Fibroblast of lung (primary cell): ENCODE measurements at regions not wholly inside any gene's neighbourhood (a gene's known extent, or its start where the extent isn't known, plus 50 kb on each side); places are given as distances from the start of the nearest gene placed in this dataset.

ENCODE experiments used
- DNase-seq, 2 donors: peaks; one replicate each; pipeline versions ENCODE4 v3.0.0 to v3.0.0-alpha.2; 2010; ENCODE audit warnings: low read depth in 2 of 2
- H2AFZ ChIP-seq: 2 replicates; pipeline ENCODE4 v1.5.1; 2012; ENCODE audit warnings: low read length, control low read depth, inconsistent platforms
- H3K27ac ChIP-seq: 2 replicates; pipeline ENCODE4 v1.5.1; 2011; ENCODE audit warnings: low read length, control low read depth; ENCODE audit not compliant: insufficient read depth
- H3K27me3 ChIP-seq: 2 replicates; pipeline ENCODE4 v1.5.1; 2011; ENCODE audit warnings: mild to moderate bottlenecking, low read length; ENCODE audit not compliant: control insufficient read depth, insufficient read depth
- H3K36me3 ChIP-seq: 2 replicates; pipeline ENCODE4 v1.5.1; 2011; ENCODE audit warnings: low read length; ENCODE audit not compliant: control insufficient read depth, insufficient read depth
- H3K4me1 ChIP-seq: 2 replicates; pipeline ENCODE4 v1.5.1; 2011; ENCODE audit warnings: low read length; ENCODE audit not compliant: control insufficient read depth, insufficient read depth; ENCODE audit errors: extremely low read depth
- H3K4me2 ChIP-seq: 2 replicates; pipeline ENCODE4 v1.5.1; 2011; ENCODE audit warnings: low read length, control low read depth; ENCODE audit not compliant: insufficient read depth; ENCODE audit errors: extremely low read depth
- H3K4me3 ChIP-seq, 4 experiments: fragments of 200-600 bp in 1 of 4; sonication (generic) in 1 of 4; replicated peaks in 1 of 4; 2 replicates each; pipeline ENCODE4 v1.5.1; 2011 to 2016; ENCODE audit warnings: low read length in 4 of 4, low read depth in 3 of 4, mild to moderate bottlenecking in 3 of 4, control low read depth in 2 of 4, inconsistent platforms in 1 of 4, mixed read lengths in 1 of 4; ENCODE audit not compliant: insufficient read depth in 1 of 4; ENCODE audit errors: control extremely low read depth in 1 of 4
- H3K79me2 ChIP-seq: 2 replicates; pipeline ENCODE4 v1.5.1; 2012; ENCODE audit warnings: mild to moderate bottlenecking, low read length, inconsistent platforms; ENCODE audit not compliant: control insufficient read depth, insufficient read depth
- H3K9ac ChIP-seq: 2 replicates; pipeline ENCODE4 v1.5.1; 2011; ENCODE audit warnings: mild to moderate bottlenecking, low read length, control low read depth; ENCODE audit not compliant: insufficient read depth
- H3K9me3 ChIP-seq: 2 replicates; pipeline ENCODE4 v1.5.1; 2012; ENCODE audit warnings: low read depth, low read length; ENCODE audit not compliant: control insufficient read depth, insufficient read depth
- H4K20me1 ChIP-seq: 2 replicates; pipeline ENCODE4 v1.5.1; 2011; ENCODE audit warnings: low read length; ENCODE audit not compliant: control insufficient read depth, insufficient read depth; ENCODE audit errors: extremely low read depth
- EZH2 ChIP-seq: IDR thresholded peaks from 2 replicates; pipeline ENCODE4 v1.5.1; 2012; ENCODE audit warnings: low read length, control low read depth, mild to moderate bottlenecking; ENCODE audit errors: missing control alignments
- TF ChIP-seq, protein P1 (sequence below), 2 donors: IDR thresholded peaks in 1 of 2; conservative IDR thresholded peaks in 1 of 2; 1 replicate in 1 of 2; 2 replicates in 1 of 2; pipeline ENCODE4 v1.5.1; 2011 to 2012; ENCODE audit warnings: low read length in 2 of 2, control low read depth in 1 of 2, inconsistent platforms in 1 of 2, low read depth in 1 of 2, mild to moderate bottlenecking in 1 of 2

DNA sequence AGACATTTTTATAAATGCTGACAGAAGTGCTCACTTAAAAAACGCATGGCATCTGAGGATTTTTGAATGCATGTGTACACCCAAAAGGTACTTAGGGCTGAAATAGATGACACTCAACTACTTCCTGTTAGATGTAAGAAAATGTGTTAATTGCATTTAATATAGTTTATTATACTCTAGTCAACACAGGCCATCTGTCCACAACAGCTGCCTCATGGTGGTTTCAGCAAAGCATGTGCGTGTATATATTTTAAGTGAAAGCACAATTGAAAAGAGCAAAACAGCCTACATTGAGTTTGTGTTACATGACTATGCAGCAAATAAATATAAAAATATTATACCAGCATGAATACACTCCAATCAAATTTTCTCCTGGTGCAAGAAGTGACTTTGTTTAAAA, 1233.0 kb upstream of the EYS start:
- H2AFZ ChIP-seq: no peak overlapping the region
- no peak overlapping the region for H3K27ac ChIP-seq
- H3K36me3 ChIP-seq: no peaks in the 10 kb centered on the region
- no peaks in the 10 kb centered on the region for H4K20me1 ChIP-seq
- TF ChIP-seq, protein P1, sequence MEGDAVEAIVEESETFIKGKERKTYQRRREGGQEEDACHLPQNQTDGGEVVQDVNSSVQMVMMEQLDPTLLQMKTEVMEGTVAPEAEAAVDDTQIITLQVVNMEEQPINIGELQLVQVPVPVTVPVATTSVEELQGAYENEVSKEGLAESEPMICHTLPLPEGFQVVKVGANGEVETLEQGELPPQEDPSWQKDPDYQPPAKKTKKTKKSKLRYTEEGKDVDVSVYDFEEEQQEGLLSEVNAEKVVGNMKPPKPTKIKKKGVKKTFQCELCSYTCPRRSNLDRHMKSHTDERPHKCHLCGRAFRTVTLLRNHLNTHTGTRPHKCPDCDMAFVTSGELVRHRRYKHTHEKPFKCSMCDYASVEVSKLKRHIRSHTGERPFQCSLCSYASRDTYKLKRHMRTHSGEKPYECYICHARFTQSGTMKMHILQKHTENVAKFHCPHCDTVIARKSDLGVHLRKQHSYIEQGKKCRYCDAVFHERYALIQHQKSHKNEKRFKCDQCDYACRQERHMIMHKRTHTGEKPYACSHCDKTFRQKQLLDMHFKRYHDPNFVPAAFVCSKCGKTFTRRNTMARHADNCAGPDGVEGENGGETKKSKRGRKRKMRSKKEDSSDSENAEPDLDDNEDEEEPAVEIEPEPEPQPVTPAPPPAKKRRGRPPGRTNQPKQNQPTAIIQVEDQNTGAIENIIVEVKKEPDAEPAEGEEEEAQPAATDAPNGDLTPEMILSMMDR (conservative IDR thresholded peaks at IDR 0.05 in 1 of 2, IDR thresholded peaks at IDR 0.05 in 1 of 2; ENCODE audit: low read depth in 1 of 2, low read length in 2 of 2): no peak
- no peak for TF ChIP-seq EZH2
- H3K27me3 ChIP-seq: no peaks in the 10 kb centered on the region
- H3K4me3 ChIP-seq: no peak overlapping the region
- DNase-seq: no peak
- H3K4me2 ChIP-seq: no peak overlapping the region
- no peaks in the 10 kb centered on the region for H3K79me2 ChIP-seq
- H3K4me1 ChIP-seq: no peaks in the 10 kb centered on the region
- no peaks in the 10 kb centered on the region for H3K9me3 ChIP-seq
- no peak overlapping the region for H3K9ac ChIP-seq

DNA sequence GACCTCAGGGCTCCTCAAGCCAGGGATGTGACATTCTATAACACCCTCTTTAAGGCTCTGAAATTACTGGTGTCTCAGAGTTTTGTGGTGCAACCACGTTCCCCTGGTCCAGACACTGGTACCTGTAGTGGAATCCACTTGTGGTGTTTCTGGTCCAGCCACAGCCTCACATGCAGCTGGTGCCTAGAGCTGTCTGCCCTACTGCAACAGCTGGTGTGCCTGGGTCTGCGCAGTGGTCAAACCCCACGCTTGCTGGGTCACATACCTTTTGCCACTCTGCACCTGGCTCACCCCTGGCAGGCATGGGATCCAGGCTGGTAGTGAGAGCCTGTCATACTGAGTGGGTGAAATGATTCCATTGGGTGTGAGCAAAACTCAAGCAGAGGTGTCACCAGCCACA, 1230.2 kb upstream of the EYS start:
- Histone ChIP-seq H2AFZ (no peak overlapping the region), H3K27me3 (no peaks in the 10 kb centered on the region), H3K4me1 (no peaks in the 10 kb centered on the region)

DNA sequence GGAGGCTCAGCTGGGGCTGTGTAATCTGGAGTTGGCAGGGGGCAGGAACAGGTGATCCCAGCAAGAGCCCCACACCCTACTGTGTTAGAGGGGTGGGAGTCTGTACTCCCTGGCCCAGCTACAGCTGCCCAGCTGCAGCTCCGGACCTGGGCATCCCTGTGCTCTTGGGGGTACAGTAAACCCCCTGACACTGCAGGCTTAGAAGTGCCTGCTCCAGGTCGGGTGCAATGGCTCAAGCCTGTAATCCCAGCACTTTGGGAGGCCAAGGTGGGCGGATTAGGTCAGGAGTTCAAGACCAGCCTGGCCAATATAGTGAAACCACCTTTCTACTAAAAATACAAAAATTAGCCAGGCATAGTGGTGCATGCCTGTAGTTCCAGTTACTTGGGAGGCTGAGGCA, 1228.6 kb upstream of the EYS start:
- Histone ChIP-seq H3K79me2 (no peaks in the 10 kb centered on the region), H3K4me1 (no peaks in the 10 kb centered on the region), H3K4me2 (no peak overlapping the region), H3K4me3 (no peak overlapping the region), H3K9ac (no peak overlapping the region), H4K20me1 (no peaks in the 10 kb centered on the region), H3K27me3 (no peaks in the 10 kb centered on the region), H2AFZ (no peak overlapping the region), H3K27ac (no peak overlapping the region), H3K36me3 (no peaks in the 10 kb centered on the region), H3K9me3 (no peaks in the 10 kb centered on the region)
- no peak for DNase-seq
- TF ChIP-seq EZH2: no peak
- TF ChIP-seq, protein P1 (conservative IDR thresholded peaks at IDR 0.05 in 1 of 2, IDR thresholded peaks at IDR 0.05 in 1 of 2; ENCODE audit: low read depth in 1 of 2, low read length in 2 of 2): no peak

More for the DNA sequence above, 1230.2 kb upstream of the EYS start:
- Histone ChIP-seq H3K36me3 (no peaks in the 10 kb centered on the region), H3K27ac (no peak overlapping the region), H3K9ac (no peak overlapping the region), H3K79me2 (no peaks in the 10 kb centered on the region), H3K4me3 (no peak overlapping the region), H3K4me2 (no peak overlapping the region), H3K9me3 (no peaks in the 10 kb centered on the region), H4K20me1 (no peaks in the 10 kb centered on the region)
- DNase-seq: no peak
- TF ChIP-seq, protein P1 (conservative IDR thresholded peaks at IDR 0.05 in 1 of 2, IDR thresholded peaks at IDR 0.05 in 1 of 2; ENCODE audit: low read depth in 1 of 2, low read length in 2 of 2): no peak
- no peak for TF ChIP-seq EZH2
